ENCODE measurements at regions not wholly inside any gene's neighbourhood (a gene's known extent, or its start where the extent isn't known, plus 50 kb on each side); places are given as distances from the start of the nearest gene placed in this dataset.

DNA sequence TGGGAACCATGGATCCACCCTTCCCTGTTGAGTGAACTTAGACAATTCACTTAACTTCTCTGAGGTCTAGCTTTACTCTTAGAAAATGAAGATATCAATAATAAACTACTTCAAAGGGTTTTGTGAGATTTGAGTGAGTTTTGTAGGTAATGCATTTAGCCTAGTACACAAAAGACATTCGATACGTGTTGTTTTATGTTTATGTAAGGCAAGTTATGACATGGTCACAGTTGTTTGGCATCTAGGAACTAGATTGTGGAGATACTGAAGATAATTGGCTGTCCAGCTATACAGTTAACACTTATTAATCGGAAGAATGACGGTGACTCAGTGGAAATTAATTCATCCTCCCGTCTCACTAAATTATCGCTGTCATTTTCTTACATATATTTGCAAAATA is 1781.1 kb upstream of the TENM3 start:
- DNase-seq (ENCODE audit: low spot score): no peak
- Histone ChIP-seq H2AK5ac (ENCODE audit: low read depth, low read length) (no peak overlapping the region), H2BK120ac (ENCODE audit: low read depth, low read length) (no peak overlapping the region), H3K4me2 (ENCODE audit: insufficient read depth, low read length, poor library complexity, severe bottlenecking) (no peak overlapping the region), H2AFZ (ENCODE audit: low read length) (no peak overlapping the region), H2BK15ac (ENCODE audit: low read length) (no peak overlapping the region), H3K4me1 (ENCODE audit: control insufficient read depth in 2 of 2, insufficient read depth in 1 of 2, low read depth in 1 of 2, low read length in 2 of 2) (no peaks in the 10 kb centered on the region), H3K36me3 (replicated peaks in 1 of 2; ENCODE audit: control insufficient read depth in 2 of 2, insufficient read depth in 2 of 2, low read length in 2 of 2) (no peaks in the 10 kb centered on the region), H2BK12ac (ENCODE audit: low read length) (no peak overlapping the region), H3K4me3 (ENCODE audit: low read length in 2 of 2) (no peak overlapping the region), H3K4ac (ENCODE audit: low read length) (no peak overlapping the region), H3K9ac (ENCODE audit: low read depth, low read length, poor library complexity) (no peak overlapping the region), H4K8ac (ENCODE audit: low read depth, low read length) (no peak overlapping the region), H4K91ac (ENCODE audit: low read depth, low read length, poor library complexity) (no peak overlapping the region), H3K79me1 (ENCODE audit: low read depth, low read length) (no peaks in the 10 kb centered on the region), H3K23ac (ENCODE audit: low read depth, low read length, poor library complexity) (no peak overlapping the region), H2BK5ac (ENCODE audit: low read length) (no peak overlapping the region), H3K27me3 (ENCODE audit: control insufficient read depth in 3 of 3, insufficient read depth in 3 of 3, low read depth in 1 of 3, low read length in 3 of 3) (no peaks in the 10 kb centered on the region), H3K18ac (ENCODE audit: low read length) (no peak overlapping the region), H3K9me3 (replicated peaks in 1 of 2; ENCODE audit: control insufficient read depth in 2 of 2, insufficient read depth in 1 of 2, low read depth in 1 of 2, low read length in 2 of 2) (no peaks in the 10 kb centered on the region), H3K14ac (ENCODE audit: low read length) (no peak overlapping the region), H3K27ac (replicated peaks; ENCODE audit: low read length) (no peak overlapping the region)
- no CpG with 5 or more reads among the region's 6 CpGs for WGBS, 2 donors (ENCODE audit: extremely low coverage in 2 of 2, insufficient read length in 2 of 2, insufficient replicate concordance in 1 of 2)

DNA sequence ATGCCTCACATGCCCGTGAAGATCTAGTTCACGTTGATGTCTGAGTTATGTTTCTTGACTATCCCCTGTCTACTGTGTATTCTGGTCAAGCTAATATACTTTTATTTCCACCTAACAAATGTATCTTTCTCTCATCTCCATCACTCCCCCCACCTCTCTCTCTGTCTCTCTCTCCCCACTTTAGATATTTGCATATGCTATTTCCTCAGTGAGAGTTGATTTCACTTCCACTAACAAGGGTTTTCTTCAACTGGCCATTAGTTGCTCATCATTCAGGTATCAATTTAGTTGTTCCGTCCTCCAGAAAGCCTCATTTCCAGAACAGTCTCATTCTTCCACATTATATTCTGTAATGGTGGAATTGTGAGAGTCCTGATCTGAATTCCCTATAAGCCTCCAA is 1777.8 kb upstream of the TENM3 start:
- Histone ChIP-seq H3K18ac (ENCODE audit: low read length) (no peak overlapping the region), H2BK5ac (ENCODE audit: low read length) (no peak overlapping the region), H3K36me3 (replicated peaks in 1 of 2; ENCODE audit: control insufficient read depth in 2 of 2, insufficient read depth in 2 of 2, low read length in 2 of 2) (no peaks in the 10 kb centered on the region), H3K4me1 (ENCODE audit: control insufficient read depth in 2 of 2, insufficient read depth in 1 of 2, low read depth in 1 of 2, low read length in 2 of 2) (no peaks in the 10 kb centered on the region), H3K9me3 (replicated peaks in 1 of 2; ENCODE audit: control insufficient read depth in 2 of 2, insufficient read depth in 1 of 2, low read depth in 1 of 2, low read length in 2 of 2) (no peaks in the 10 kb centered on the region), H3K79me1 (ENCODE audit: low read depth, low read length) (no peaks in the 10 kb centered on the region), H2BK12ac (ENCODE audit: low read length) (no peak overlapping the region), H2AFZ (ENCODE audit: low read length) (no peak overlapping the region), H3K14ac (ENCODE audit: low read length) (no peak overlapping the region), H2BK15ac (ENCODE audit: low read length) (no peak overlapping the region), H4K91ac (ENCODE audit: low read depth, low read length, poor library complexity) (no peak overlapping the region), H3K23ac (ENCODE audit: low read depth, low read length, poor library complexity) (no peak overlapping the region), H4K8ac (ENCODE audit: low read depth, low read length) (no peak overlapping the region), H2BK120ac (ENCODE audit: low read depth, low read length) (no peak overlapping the region), H3K4me2 (ENCODE audit: insufficient read depth, low read length, poor library complexity, severe bottlenecking) (no peak overlapping the region), H3K4me3 (ENCODE audit: low read length in 2 of 2) (no peak overlapping the region), H3K9ac (ENCODE audit: low read depth, low read length, poor library complexity) (no peak overlapping the region), H3K27ac (replicated peaks; ENCODE audit: low read length) (no peak overlapping the region), H2AK5ac (ENCODE audit: low read depth, low read length) (no peak overlapping the region), H3K27me3 (ENCODE audit: control insufficient read depth in 3 of 3, insufficient read depth in 3 of 3, low read depth in 1 of 3, low read length in 3 of 3) (no peaks in the 10 kb centered on the region), H3K4ac (ENCODE audit: low read length) (no peak overlapping the region)
- no peak for DNase-seq (ENCODE audit: low spot score)
- WGBS, 2 donors (ENCODE audit: extremely low coverage in 2 of 2, insufficient read length in 2 of 2, insufficient replicate concordance in 1 of 2): no CpG with 5 or more reads among the region's 3 CpGs

DNA sequence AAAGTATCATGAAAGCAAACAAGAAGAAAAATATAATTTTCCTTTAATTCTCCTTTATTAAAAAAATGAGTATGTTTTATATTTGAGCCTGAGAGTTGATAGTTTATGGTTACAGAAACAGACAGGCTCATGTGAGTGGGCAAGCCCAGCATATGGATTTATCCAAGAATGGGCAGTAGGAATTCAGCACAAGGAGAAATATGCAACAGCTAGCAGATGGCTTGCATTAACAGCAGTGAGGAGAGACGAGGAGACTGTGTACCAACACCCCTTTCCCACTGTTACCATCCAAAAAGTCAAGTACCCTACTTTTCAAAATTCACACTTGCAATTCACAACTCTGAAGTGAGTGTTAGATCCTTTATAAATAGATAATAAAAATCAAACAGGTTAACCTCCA is 1760.2 kb upstream of the TENM3 start:
- Histone ChIP-seq H2BK12ac (ENCODE audit: low read length) (no peak overlapping the region), H3K27ac (replicated peaks; ENCODE audit: low read length) (no peak overlapping the region), H3K27me3 (ENCODE audit: control insufficient read depth in 3 of 3, insufficient read depth in 3 of 3, low read depth in 1 of 3, low read length in 3 of 3) (no peaks in the 10 kb centered on the region), H3K4ac (ENCODE audit: low read length) (no peak overlapping the region), H4K8ac (ENCODE audit: low read depth, low read length) (no peak overlapping the region), H3K4me1 (ENCODE audit: control insufficient read depth in 2 of 2, insufficient read depth in 1 of 2, low read depth in 1 of 2, low read length in 2 of 2) (no peaks in the 10 kb centered on the region), H2AK5ac (ENCODE audit: low read depth, low read length) (no peak overlapping the region), H3K18ac (ENCODE audit: low read length) (no peak overlapping the region), H3K23ac (ENCODE audit: low read depth, low read length, poor library complexity) (no peak overlapping the region), H3K79me1 (ENCODE audit: low read depth, low read length) (no peaks in the 10 kb centered on the region), H2AFZ (ENCODE audit: low read length) (no peak overlapping the region), H3K36me3 (replicated peaks in 1 of 2; ENCODE audit: control insufficient read depth in 2 of 2, insufficient read depth in 2 of 2, low read length in 2 of 2) (no peaks in the 10 kb centered on the region), H2BK120ac (ENCODE audit: low read depth, low read length) (no peak overlapping the region), H3K14ac (ENCODE audit: low read length) (no peak overlapping the region), H3K4me2 (ENCODE audit: insufficient read depth, low read length, poor library complexity, severe bottlenecking) (no peak overlapping the region), H2BK15ac (ENCODE audit: low read length) (no peak overlapping the region), H3K9ac (ENCODE audit: low read depth, low read length, poor library complexity) (no peak overlapping the region), H4K91ac (ENCODE audit: low read depth, low read length, poor library complexity) (no peak overlapping the region), H3K9me3 (replicated peaks in 1 of 2; ENCODE audit: control insufficient read depth in 2 of 2, insufficient read depth in 1 of 2, low read depth in 1 of 2, low read length in 2 of 2) (no peaks in the 10 kb centered on the region), H2BK5ac (ENCODE audit: low read length) (no peak overlapping the region), H3K4me3 (ENCODE audit: low read length in 2 of 2) (no peak overlapping the region)
- WGBS, 2 donors (ENCODE audit: extremely low coverage in 2 of 2, insufficient read length in 2 of 2, insufficient replicate concordance in 1 of 2): no CpG with 5 or more reads among the region's 1 CpG
- DNase-seq (ENCODE audit: low spot score): no peak

DNA sequence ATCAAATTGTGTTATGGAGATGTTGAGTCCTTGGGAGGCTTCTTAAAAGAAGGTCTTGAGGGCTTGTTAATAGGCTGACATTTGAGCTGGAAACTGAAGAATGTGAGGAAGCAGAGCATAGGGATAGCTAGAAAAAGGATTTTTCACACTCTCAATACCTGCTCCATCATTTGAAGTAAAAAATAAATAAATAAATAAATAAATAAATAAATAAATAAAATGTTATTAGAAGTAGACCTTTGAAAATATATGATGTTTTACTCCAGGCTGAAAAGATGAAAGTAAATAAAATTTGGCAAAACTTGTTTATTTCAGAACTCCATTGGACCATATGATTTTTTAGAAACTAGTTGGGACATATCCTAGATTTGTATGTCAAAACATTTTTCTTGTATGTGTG is 1757.8 kb upstream of the TENM3 start:
- Histone ChIP-seq H3K9me3 (replicated peaks in 1 of 2; ENCODE audit: control insufficient read depth in 2 of 2, insufficient read depth in 1 of 2, low read depth in 1 of 2, low read length in 2 of 2) (no peaks in the 10 kb centered on the region), H3K18ac (ENCODE audit: low read length) (no peak overlapping the region), H4K8ac (ENCODE audit: low read depth, low read length) (no peak overlapping the region)

More for the DNA sequence above, 1757.8 kb upstream of the TENM3 start:
- Histone ChIP-seq H2BK120ac (ENCODE audit: low read depth, low read length) (no peak overlapping the region), H3K9ac (ENCODE audit: low read depth, low read length, poor library complexity) (no peak overlapping the region), H3K79me1 (ENCODE audit: low read depth, low read length) (no peaks in the 10 kb centered on the region), H2BK15ac (ENCODE audit: low read length) (no peak overlapping the region), H3K4me3 (ENCODE audit: low read length in 2 of 2) (no peak overlapping the region), H3K27ac (replicated peaks; ENCODE audit: low read length) (no peak overlapping the region), H3K23ac (ENCODE audit: low read depth, low read length, poor library complexity) (no peak overlapping the region), H2AK5ac (ENCODE audit: low read depth, low read length) (no peak overlapping the region), H2BK5ac (ENCODE audit: low read length) (no peak overlapping the region), H3K4me1 (ENCODE audit: control insufficient read depth in 2 of 2, insufficient read depth in 1 of 2, low read depth in 1 of 2, low read length in 2 of 2) (no peaks in the 10 kb centered on the region), H3K4ac (ENCODE audit: low read length) (no peak overlapping the region), H3K14ac (ENCODE audit: low read length) (no peak overlapping the region), H4K91ac (ENCODE audit: low read depth, low read length, poor library complexity) (no peak overlapping the region), H2AFZ (ENCODE audit: low read length) (no peak overlapping the region), H3K27me3 (ENCODE audit: control insufficient read depth in 3 of 3, insufficient read depth in 3 of 3, low read depth in 1 of 3, low read length in 3 of 3) (no peaks in the 10 kb centered on the region), H3K36me3 (replicated peaks in 1 of 2; ENCODE audit: control insufficient read depth in 2 of 2, insufficient read depth in 2 of 2, low read length in 2 of 2) (no peaks in the 10 kb centered on the region), H3K4me2 (ENCODE audit: insufficient read depth, low read length, poor library complexity, severe bottlenecking) (no peak overlapping the region), H2BK12ac (ENCODE audit: low read length) (no peak overlapping the region)
- no peak for DNase-seq (ENCODE audit: low spot score)

Data from neuronal stem cell (in vitro differentiated cells).